ENCODE measurements at regions not wholly inside any gene's neighbourhood (a gene's known extent, or its start where the extent isn't known, plus 50 kb on each side); places are given as distances from the start of the nearest gene placed in this dataset.

DNA sequence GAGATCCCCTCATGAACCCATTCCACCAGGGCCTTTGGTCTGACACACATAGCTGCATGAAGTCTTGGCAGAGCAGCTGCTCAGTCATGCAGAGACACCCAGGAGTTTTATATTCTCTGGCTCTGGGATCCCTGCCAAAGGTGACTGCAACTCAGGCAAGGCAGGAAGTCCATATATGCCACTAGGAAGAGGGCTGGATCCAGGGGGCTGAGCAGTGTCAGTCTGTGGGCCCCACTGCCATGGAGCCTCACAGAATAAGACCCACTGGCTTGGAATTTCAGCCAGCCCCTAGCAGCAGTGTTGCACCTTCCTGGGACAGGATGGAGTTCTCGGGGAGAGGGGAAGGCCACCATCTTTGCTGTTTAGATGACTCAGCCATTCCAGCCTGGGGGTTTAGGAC is 199.7 kb downstream of the TBX15 start:
- TF ChIP-seq POLR2A (IDR thresholded peaks at IDR 0.05), result no peak
- TF ChIP-seq, protein P1, sequence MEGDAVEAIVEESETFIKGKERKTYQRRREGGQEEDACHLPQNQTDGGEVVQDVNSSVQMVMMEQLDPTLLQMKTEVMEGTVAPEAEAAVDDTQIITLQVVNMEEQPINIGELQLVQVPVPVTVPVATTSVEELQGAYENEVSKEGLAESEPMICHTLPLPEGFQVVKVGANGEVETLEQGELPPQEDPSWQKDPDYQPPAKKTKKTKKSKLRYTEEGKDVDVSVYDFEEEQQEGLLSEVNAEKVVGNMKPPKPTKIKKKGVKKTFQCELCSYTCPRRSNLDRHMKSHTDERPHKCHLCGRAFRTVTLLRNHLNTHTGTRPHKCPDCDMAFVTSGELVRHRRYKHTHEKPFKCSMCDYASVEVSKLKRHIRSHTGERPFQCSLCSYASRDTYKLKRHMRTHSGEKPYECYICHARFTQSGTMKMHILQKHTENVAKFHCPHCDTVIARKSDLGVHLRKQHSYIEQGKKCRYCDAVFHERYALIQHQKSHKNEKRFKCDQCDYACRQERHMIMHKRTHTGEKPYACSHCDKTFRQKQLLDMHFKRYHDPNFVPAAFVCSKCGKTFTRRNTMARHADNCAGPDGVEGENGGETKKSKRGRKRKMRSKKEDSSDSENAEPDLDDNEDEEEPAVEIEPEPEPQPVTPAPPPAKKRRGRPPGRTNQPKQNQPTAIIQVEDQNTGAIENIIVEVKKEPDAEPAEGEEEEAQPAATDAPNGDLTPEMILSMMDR (IDR thresholded peaks at IDR 0.05), result no peak

All from esophagus squamous epithelium (tissue), 4 donors.